RWPE2 (cell line): ENCODE measurements at regions not wholly inside any gene's neighbourhood (a gene's known extent, or its start where the extent isn't known, plus 50 kb on each side); places are given as distances from the start of the nearest gene placed in this dataset.
A peak's percentile ranks its signal among the peaks of the same experiment; 100 is the strongest.

ENCODE experiments used
- ATAC-seq: fragments of 200-7000 bp; cut with Tn5 transposase; 3 replicates; pipeline ENCODE4 v1.9.1; 2021; ENCODE audit warnings: low read depth
- DNase-seq: peaks from one replicate; pipeline ENCODE4 v3.0.0-alpha.2; 2020; ENCODE audit warnings: low spot score
- H3K27ac ChIP-seq: fragments of 450-650 bp; 2 replicates; pipeline ENCODE4 v1.5.1; 2017; ENCODE audit warnings: mild to moderate bottlenecking; ENCODE audit not compliant: poor library complexity, severe bottlenecking
- H3K27me3 ChIP-seq: fragments of 250-450 bp; sonication (Bioruptor Pico); 2 replicates; pipeline ENCODE4 v1.5.1; 2021; ENCODE audit warnings: mild to moderate bottlenecking, moderate library complexity; ENCODE audit not compliant: insufficient read depth, poor library complexity, severe bottlenecking
- H3K36me3 ChIP-seq: fragments of 250-450 bp; sonication (Bioruptor Pico); 2 replicates; pipeline ENCODE4 v1.5.1; 2020; ENCODE audit warnings: low read depth, mild to moderate bottlenecking, moderate library complexity
- H3K4me1 ChIP-seq: fragments of 250-450 bp; sonication (Bioruptor Pico); 2 replicates; pipeline ENCODE4 v1.5.1; 2021; ENCODE audit warnings: mild to moderate bottlenecking, moderate library complexity; ENCODE audit not compliant: insufficient read depth, poor library complexity, severe bottlenecking
- H3K4me3 ChIP-seq: fragments of 250-450 bp; sonication (Bioruptor Pico); 2 replicates; pipeline ENCODE4 v1.5.1; 2021; ENCODE audit warnings: mild to moderate bottlenecking, moderate library complexity; ENCODE audit not compliant: severe bottlenecking
- H3K9me3 ChIP-seq: fragments of 250-450 bp; sonication (Bioruptor Pico); 2 replicates; pipeline ENCODE4 v1.5.1; 2021; ENCODE audit warnings: mild to moderate bottlenecking, moderate library complexity; ENCODE audit not compliant: severe bottlenecking
- CTCF ChIP-seq: fragments of 450-650 bp; IDR thresholded peaks from one replicate; pipeline ENCODE4 v1.5.1; 2017; ENCODE audit warnings: mild to moderate bottlenecking, moderate library complexity; ENCODE audit not compliant: poor library complexity, severe bottlenecking

GRCh38 chr10:117601716-117602115, 59.2 kb downstream of the EMX2 start:
- TF ChIP-seq CTCF = no peak
- Histone ChIP-seq H3K27ac (no peak overlapping the region), H3K4me3 (no peak overlapping the region), H3K4me1 (no peaks in the 10 kb centered on the region), H3K27me3 (no peaks in the 10 kb centered on the region), H3K9me3 (no peaks in the 10 kb centered on the region), H3K36me3 (no peaks in the 10 kb centered on the region)
- ATAC-seq (no peak), DNase-seq (no peak)

- Histone ChIP-seq H3K4me1 (no peaks in the 10 kb centered on the region), H3K9me3 (no peaks in the 10 kb centered on the region), H3K27me3 (no peaks in the 10 kb centered on the region), H3K4me3 (no peak overlapping the region), H3K27ac (no peak overlapping the region), H3K36me3 (no peaks in the 10 kb centered on the region)
- no peak for TF ChIP-seq CTCF
- DNase-seq (no peak), ATAC-seq (no peak)
These were observed 60.5 kb downstream of the EMX2 start for GRCh38 chr10:117603081-117603480.

DNA sequence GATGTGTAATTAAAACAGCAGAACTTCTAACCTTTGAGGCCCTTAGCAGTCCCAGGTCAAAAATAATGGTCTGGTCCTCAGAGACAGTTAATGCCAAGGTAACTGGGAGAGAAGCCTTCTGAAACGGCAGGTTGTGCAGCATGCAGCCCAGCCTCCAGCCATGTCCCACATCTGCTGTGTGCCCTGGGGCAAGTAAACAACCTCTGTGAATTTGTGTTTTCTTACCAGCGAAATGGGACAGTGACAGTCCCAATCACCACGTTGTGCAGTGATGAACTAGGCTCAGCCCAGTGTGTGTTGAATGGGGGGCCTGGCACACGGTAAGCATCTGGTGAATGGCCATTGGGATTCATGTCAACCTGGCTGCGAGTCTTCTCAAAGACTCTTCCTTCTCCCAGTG, 61.2 kb downstream of the EMX2 start:
- Histone ChIP-seq H3K4me3 (no peak overlapping the region), H3K27ac (no peak overlapping the region), H3K4me1 (peaks cover 4% of the 10 kb centered on the region), H3K27me3 (no peaks in the 10 kb centered on the region), H3K36me3 (no peaks in the 10 kb centered on the region), H3K9me3 (no peaks in the 10 kb centered on the region)
- DNase-seq = no peak
- ATAC-seq = no peak
- TF ChIP-seq CTCF = no peak

DNA sequence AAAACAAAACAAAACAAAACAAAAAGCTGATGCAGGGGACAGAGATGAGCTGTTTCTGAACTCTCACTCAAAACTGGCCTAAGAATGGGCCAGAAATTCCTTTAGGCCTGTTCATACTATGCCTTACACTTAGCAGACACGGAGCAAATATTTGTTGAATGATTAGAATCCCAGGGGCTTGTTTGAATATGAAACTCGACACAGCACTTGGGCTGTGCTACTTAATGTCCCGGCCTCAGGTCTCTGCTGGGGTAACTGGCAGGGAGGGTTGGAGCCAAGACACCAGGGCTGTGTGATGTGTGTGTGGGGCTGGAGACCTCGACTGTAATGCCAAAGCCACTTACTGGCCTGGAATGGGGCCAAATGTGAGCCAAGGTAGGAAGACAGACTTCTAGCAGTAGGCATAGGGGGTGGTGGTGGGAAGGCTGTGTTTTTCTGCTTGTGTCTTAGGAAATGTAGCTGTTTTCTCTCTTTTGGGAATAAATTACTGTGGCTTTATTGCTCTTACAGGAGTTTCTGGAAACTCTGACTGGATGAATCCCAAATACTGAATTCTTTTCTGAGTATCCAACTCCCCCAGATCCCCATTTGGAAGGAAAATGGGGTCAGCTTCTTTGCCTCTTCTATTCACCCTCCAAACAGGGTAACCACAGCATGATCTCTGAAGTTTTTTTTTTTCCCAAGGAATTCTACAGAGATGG, 66.7 kb downstream of the EMX2 start:
- Histone ChIP-seq H3K36me3 (no peaks in the 10 kb centered on the region), H3K9me3 (no peaks in the 10 kb centered on the region), H3K4me3 (no peak overlapping the region), H3K4me1 (peaks cover 6% of the 10 kb centered on the region), H3K27ac (peak overlapping the region; percentile 50), H3K27me3 (no peaks in the 10 kb centered on the region)
- TF ChIP-seq CTCF = no peak
- DNase-seq (no peak), ATAC-seq (peak; percentile 99)

DNA sequence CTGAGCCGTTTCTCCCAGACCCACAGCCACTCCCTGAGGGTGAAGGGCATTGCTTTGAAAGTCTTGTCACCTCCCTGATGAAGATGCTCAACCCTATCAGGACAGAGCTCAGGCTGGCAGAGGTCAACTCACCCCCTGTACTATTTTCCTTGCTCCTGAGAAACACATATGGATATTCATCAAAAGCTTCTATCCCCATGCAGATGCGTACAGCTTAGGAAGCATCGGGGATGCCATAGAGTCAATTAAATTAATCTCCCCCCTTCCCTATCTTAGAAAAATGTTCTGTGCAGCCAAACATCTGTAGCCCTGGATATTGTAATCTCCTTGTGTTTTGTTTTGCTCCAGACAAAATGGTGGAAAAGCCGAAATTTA, 67.2 kb downstream of the EMX2 start:
- H3K27me3 ChIP-seq = no peaks in the 10 kb centered on the region
- H3K36me3 ChIP-seq = no peaks in the 10 kb centered on the region
- H3K4me1 ChIP-seq = peaks cover 6% of the 10 kb centered on the region
- peak overlapping the region; percentile 50 for H3K27ac ChIP-seq
- ATAC-seq = no peak
- H3K4me3 ChIP-seq = no peak overlapping the region
- DNase-seq = no peak
- no peak for TF ChIP-seq CTCF
- H3K9me3 ChIP-seq = no peaks in the 10 kb centered on the region
